ENCODE measurements at regions not wholly inside any gene's neighbourhood (a gene's known extent, or its start where the extent isn't known, plus 50 kb on each side); places are given as distances from the start of the nearest gene placed in this dataset.

GRCh38 chr4:26048378-26048882 is 134.4 kb downstream of the SMIM20 start:
- DNase-seq (ENCODE audit: low read depth, low spot score) = no peak
- Mint-ChIP-seq H3K27me3 (ENCODE audit: low read depth) (no peaks in the 10 kb centered on the region), H3K27ac (ENCODE audit: unreplicated experiment) (peak overlapping the region; percentile 65), H3K4me3 (no peak overlapping the region), H3K4me1 (peaks cover 16% of the 10 kb centered on the region), H3K9me3 (no peaks in the 10 kb centered on the region), H3K36me3 (ENCODE audit: low read depth) (no peaks in the 10 kb centered on the region)
- no peak for TF ChIP-seq CTCF (conservative IDR thresholded peaks at IDR 0.05)

GRCh38 chr4:26048950-26049349 is 134.9 kb downstream of the SMIM20 start:
- Mint-ChIP-seq H3K4me3 (no peak overlapping the region), H3K27ac (ENCODE audit: unreplicated experiment) (no peak overlapping the region), H3K9me3 (no peaks in the 10 kb centered on the region), H3K4me1 (peaks cover 16% of the 10 kb centered on the region), H3K36me3 (ENCODE audit: low read depth) (no peaks in the 10 kb centered on the region), H3K27me3 (ENCODE audit: low read depth) (no peaks in the 10 kb centered on the region)
- TF ChIP-seq CTCF (conservative IDR thresholded peaks at IDR 0.05) = no peak
- no peak for DNase-seq (ENCODE audit: low read depth, low spot score)

- Mint-ChIP-seq H3K27ac (ENCODE audit: unreplicated experiment) (no peak overlapping the region), H3K4me1 (peaks cover 16% of the 10 kb centered on the region), H3K4me3 (no peak overlapping the region), H3K36me3 (ENCODE audit: low read depth) (no peaks in the 10 kb centered on the region), H3K27me3 (ENCODE audit: low read depth) (no peaks in the 10 kb centered on the region), H3K9me3 (no peaks in the 10 kb centered on the region)
- no peak for DNase-seq (ENCODE audit: low read depth, low spot score)
- no peak for TF ChIP-seq CTCF (conservative IDR thresholded peaks at IDR 0.05)
Observed at GRCh38 chr4:26049447-26049846, 135.4 kb downstream of the SMIM20 start.

GRCh38 chr4:26050212-26050643 is 136.2 kb downstream of the SMIM20 start:
- Mint-ChIP-seq H3K36me3 (ENCODE audit: low read depth) (no peaks in the 10 kb centered on the region), H3K4me3 (no peak overlapping the region), H3K9me3 (no peaks in the 10 kb centered on the region), H3K4me1 (peaks cover 16% of the 10 kb centered on the region), H3K27me3 (ENCODE audit: low read depth) (no peaks in the 10 kb centered on the region), H3K27ac (ENCODE audit: unreplicated experiment) (no peak overlapping the region)
- no peak for TF ChIP-seq CTCF (conservative IDR thresholded peaks at IDR 0.05)
- DNase-seq (ENCODE audit: low read depth, low spot score) = no peak

GRCh38 chr4:26050671-26051070 is 136.7 kb downstream of the SMIM20 start:
- DNase-seq (ENCODE audit: low read depth, low spot score) = no peak
- Mint-ChIP-seq H3K4me1 (peaks cover 16% of the 10 kb centered on the region), H3K27me3 (ENCODE audit: low read depth) (no peaks in the 10 kb centered on the region), H3K4me3 (no peak overlapping the region), H3K36me3 (ENCODE audit: low read depth) (no peaks in the 10 kb centered on the region), H3K9me3 (no peaks in the 10 kb centered on the region), H3K27ac (ENCODE audit: unreplicated experiment) (no peak overlapping the region)
- no peak for TF ChIP-seq CTCF (conservative IDR thresholded peaks at IDR 0.05)

GRCh38 chr4:26051240-26051639 is 137.2 kb downstream of the SMIM20 start:
- Mint-ChIP-seq H3K36me3 (ENCODE audit: low read depth) (no peaks in the 10 kb centered on the region), H3K4me3 (no peak overlapping the region), H3K27me3 (ENCODE audit: low read depth) (no peaks in the 10 kb centered on the region), H3K27ac (ENCODE audit: unreplicated experiment) (no peak overlapping the region), H3K4me1 (peaks cover 16% of the 10 kb centered on the region), H3K9me3 (no peaks in the 10 kb centered on the region)
- DNase-seq (ENCODE audit: low read depth, low spot score) = no peak
- TF ChIP-seq CTCF (conservative IDR thresholded peaks at IDR 0.05) = no peak

All from neural crest cell (in vitro differentiated cells).